GM18499 (cell line): ENCODE measurements at regions not wholly inside any gene's neighbourhood (a gene's known extent, or its start where the extent isn't known, plus 50 kb on each side); places are given as distances from the start of the nearest gene placed in this dataset.

Experiments
- ATAC-seq: cut with Tn5 transposase; IDR thresholded peaks from one replicate; pipeline ENCODE4 v1.9.1; 2021; ENCODE audit warnings: moderate number of reproducible peaks; ENCODE audit not compliant: insufficient read depth, unreplicated experiment

GRCh38 chr12:82529101-82529500 is 157.6 kb upstream of the TMTC2 start:
- no peak for ATAC-seq

- ATAC-seq = no peak
Observed at GRCh38 chr12:82529954-82530353, 156.8 kb upstream of the TMTC2 start.

- ATAC-seq = no peak
Observed at GRCh38 chr12:82530394-82530793, 156.3 kb upstream of the TMTC2 start.

- ATAC-seq = no peak
Observed at GRCh38 chr12:82533341-82533740, 153.4 kb upstream of the TMTC2 start.

GRCh38 chr12:82537436-82537835 is 149.3 kb upstream of the TMTC2 start:
- no peak for ATAC-seq

- ATAC-seq = peak; percentile 92
Observed at GRCh38 chr12:82554529-82554928, 132.2 kb upstream of the TMTC2 start.

- no peak for ATAC-seq
Observed at GRCh38 chr12:82555699-82556098, 131.0 kb upstream of the TMTC2 start.

GRCh38 chr12:82565966-82566365 is 120.7 kb upstream of the TMTC2 start:
- ATAC-seq = no peak

GRCh38 chr12:82567688-82568087 is 119.0 kb upstream of the TMTC2 start:
- no peak for ATAC-seq

GRCh38 chr12:82574191-82574590 is 112.5 kb upstream of the TMTC2 start:
- ATAC-seq = no peak

GRCh38 chr12:82578725-82579124 is 108.0 kb upstream of the TMTC2 start:
- no peak for ATAC-seq

GRCh38 chr12:82583756-82584155 is 103.0 kb upstream of the TMTC2 start:
- ATAC-seq = no peak

- peak; percentile 48 for ATAC-seq
Observed at GRCh38 chr12:82593143-82593542, 93.6 kb upstream of the TMTC2 start.

GRCh38 chr12:82593901-82594396 is 92.8 kb upstream of the TMTC2 start:
- ATAC-seq = peak; percentile 92

GRCh38 chr12:82595941-82596340 is 90.8 kb upstream of the TMTC2 start:
- ATAC-seq = no peak

- no peak for ATAC-seq
Observed at GRCh38 chr12:82596483-82596882, 90.2 kb upstream of the TMTC2 start.

GRCh38 chr12:82600379-82600778 is 86.3 kb upstream of the TMTC2 start:
- no peak for ATAC-seq

- peak; percentile 59 for ATAC-seq
Observed at GRCh38 chr12:82603647-82604046, 83.1 kb upstream of the TMTC2 start.

- peak; percentile 49 for ATAC-seq
Observed at GRCh38 chr12:82605115-82605514, 81.6 kb upstream of the TMTC2 start.

GRCh38 chr12:82608706-82609105 is 78.0 kb upstream of the TMTC2 start:
- no peak for ATAC-seq

- ATAC-seq = no peak
Observed at GRCh38 chr12:82609234-82609914, 77.3 kb upstream of the TMTC2 start.

GRCh38 chr12:82619644-82620043 is 67.1 kb upstream of the TMTC2 start:
- no peak for ATAC-seq
